ENCODE measurements at regions not wholly inside any gene's neighbourhood (a gene's known extent, or its start where the extent isn't known, plus 50 kb on each side); places are given as distances from the start of the nearest gene placed in this dataset.

GRCh38 chr4:55183926-55184599 lies 58.7 kb upstream of the KDR start:
- H3K4me1 ChIP-seq (ENCODE audit: low read depth), result no peaks in the 10 kb centered on the region
- DNase-seq (no peak), ATAC-seq (peak; percentile 28)
- no peak for TF ChIP-seq CTCF (IDR thresholded peaks at IDR 0.05)
- intact Hi-C loops (cut with DNase I, micrococcal nuclease), result no loop called here
- H3K36me3 ChIP-seq (ENCODE audit: low read depth), result no peaks in the 10 kb centered on the region
- H3K9me3 ChIP-seq, result no peaks in the 10 kb centered on the region
- H3K4me3 ChIP-seq, result no peak overlapping the region

GRCh38 chr4:55184600-55185523 lies 59.5 kb upstream of the KDR start:
- ATAC-seq (peak; percentile 76), DNase-seq (peak in 1 of 3 donors; percentile 74)
- peak; percentile 23 for TF ChIP-seq CTCF (IDR thresholded peaks at IDR 0.05)
- intact Hi-C loops (cut with DNase I, micrococcal nuclease), result no loop called here
- Histone ChIP-seq H3K9me3 (no peaks in the 10 kb centered on the region), H3K4me3 (no peak overlapping the region), H3K36me3 (ENCODE audit: low read depth) (no peaks in the 10 kb centered on the region), H3K4me1 (ENCODE audit: low read depth) (no peaks in the 10 kb centered on the region)

GRCh38 chr4:55186123-55186522 lies 60.7 kb upstream of the KDR start:
- Histone ChIP-seq H3K9me3 (no peaks in the 10 kb centered on the region), H3K4me3 (no peak overlapping the region), H3K4me1 (ENCODE audit: low read depth) (no peaks in the 10 kb centered on the region), H3K36me3 (ENCODE audit: low read depth) (no peaks in the 10 kb centered on the region)
- no peak for DNase-seq
- TF ChIP-seq CTCF (IDR thresholded peaks at IDR 0.05), result no peak
- ATAC-seq, result no peak
- intact Hi-C loops (cut with DNase I, micrococcal nuclease), result no loop called here

GRCh38 chr4:55186700-55187099 lies 61.3 kb upstream of the KDR start:
- no peaks in the 10 kb centered on the region for H3K9me3 ChIP-seq
- no peaks in the 10 kb centered on the region for H3K4me1 ChIP-seq (ENCODE audit: low read depth)
- intact Hi-C loops (cut with DNase I, micrococcal nuclease), result no loop called here
- DNase-seq (no peak), ATAC-seq (no peak)
- no peak for TF ChIP-seq CTCF (IDR thresholded peaks at IDR 0.05)
- H3K36me3 ChIP-seq (ENCODE audit: low read depth), result no peaks in the 10 kb centered on the region
- no peak overlapping the region for H3K4me3 ChIP-seq

- Histone ChIP-seq H3K36me3 (ENCODE audit: low read depth) (no peaks in the 10 kb centered on the region), H3K4me1 (ENCODE audit: low read depth) (no peaks in the 10 kb centered on the region), H3K4me3 (no peak overlapping the region), H3K9me3 (no peaks in the 10 kb centered on the region)
- ATAC-seq (no peak), DNase-seq (no peak)
- no peak for TF ChIP-seq CTCF (IDR thresholded peaks at IDR 0.05)
- intact Hi-C loops (cut with DNase I, micrococcal nuclease), result no loop called here
These were observed 88.8 kb upstream of the KDR start for GRCh38 chr4:55214172-55214571.
